ENCODE measurements at regions not wholly inside any gene's neighbourhood (a gene's known extent, or its start where the extent isn't known, plus 50 kb on each side); places are given as distances from the start of the nearest gene placed in this dataset.

DNA sequence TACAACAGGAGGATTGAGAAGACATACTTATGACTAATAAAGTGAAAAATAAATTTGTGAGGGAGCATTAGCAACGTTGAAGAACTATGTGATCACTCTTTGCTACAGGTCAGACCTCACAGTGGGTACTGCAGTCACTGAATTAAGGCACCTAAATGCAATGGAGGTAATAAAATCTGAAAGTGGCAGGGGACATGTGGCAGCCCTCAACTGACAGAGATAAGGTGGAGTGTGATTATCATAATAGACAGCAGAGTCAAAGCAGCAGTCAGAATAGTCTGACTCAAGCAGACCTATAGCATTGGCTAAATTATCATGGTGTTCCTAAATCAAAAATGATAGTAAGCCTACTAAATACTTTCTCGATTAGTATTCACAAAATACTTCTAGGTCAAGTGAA, 1220.5 kb downstream of the PCDH18 start:
- TF ChIP-seq POLR2A (IDR thresholded peaks at IDR 0.05) = no peak
- TF ChIP-seq, protein P1, sequence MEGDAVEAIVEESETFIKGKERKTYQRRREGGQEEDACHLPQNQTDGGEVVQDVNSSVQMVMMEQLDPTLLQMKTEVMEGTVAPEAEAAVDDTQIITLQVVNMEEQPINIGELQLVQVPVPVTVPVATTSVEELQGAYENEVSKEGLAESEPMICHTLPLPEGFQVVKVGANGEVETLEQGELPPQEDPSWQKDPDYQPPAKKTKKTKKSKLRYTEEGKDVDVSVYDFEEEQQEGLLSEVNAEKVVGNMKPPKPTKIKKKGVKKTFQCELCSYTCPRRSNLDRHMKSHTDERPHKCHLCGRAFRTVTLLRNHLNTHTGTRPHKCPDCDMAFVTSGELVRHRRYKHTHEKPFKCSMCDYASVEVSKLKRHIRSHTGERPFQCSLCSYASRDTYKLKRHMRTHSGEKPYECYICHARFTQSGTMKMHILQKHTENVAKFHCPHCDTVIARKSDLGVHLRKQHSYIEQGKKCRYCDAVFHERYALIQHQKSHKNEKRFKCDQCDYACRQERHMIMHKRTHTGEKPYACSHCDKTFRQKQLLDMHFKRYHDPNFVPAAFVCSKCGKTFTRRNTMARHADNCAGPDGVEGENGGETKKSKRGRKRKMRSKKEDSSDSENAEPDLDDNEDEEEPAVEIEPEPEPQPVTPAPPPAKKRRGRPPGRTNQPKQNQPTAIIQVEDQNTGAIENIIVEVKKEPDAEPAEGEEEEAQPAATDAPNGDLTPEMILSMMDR (IDR thresholded peaks at IDR 0.05) = no peak
